Astrocyte (in vitro differentiated cells and primary cell): ENCODE measurements at regions not wholly inside any gene's neighbourhood (a gene's known extent, or its start where the extent isn't known, plus 50 kb on each side); places are given as distances from the start of the nearest gene placed in this dataset.
A peak's percentile ranks its signal among the peaks of the same experiment; 100 is the strongest.

Source experiments
- DNase-seq: peaks from one replicate; pipeline ENCODE4 v3.0.0-alpha.2; 2010; ENCODE audit warnings: low read depth
- FAIRE-seq: peaks from 2 replicates; lab custom pipeline; 2011; peaks lifted over from hg19 to GRCh38; lab: Jason Lieb, UNC
- H2AFZ ChIP-seq: 2 replicates; pipeline ENCODE4 v1.6.0; 2012; ENCODE audit warnings: low read depth, low read length, inconsistent platforms
- H3K27ac ChIP-seq: 2 replicates; pipeline ENCODE4 v1.5.1; 2011; ENCODE audit warnings: low read depth, low read length, inconsistent platforms
- H3K27me3 ChIP-seq: 2 replicates; pipeline ENCODE4 v1.6.0; 2011; ENCODE audit warnings: low read length, inconsistent platforms; ENCODE audit not compliant: insufficient read depth
- H3K36me3 ChIP-seq: 2 replicates; pipeline ENCODE4 v1.5.1; 2011; ENCODE audit warnings: low read length, inconsistent platforms; ENCODE audit not compliant: insufficient read depth
- H3K4me1 ChIP-seq: 2 replicates; pipeline ENCODE4 v1.5.1; 2011; ENCODE audit warnings: low read length, inconsistent platforms; ENCODE audit not compliant: insufficient read depth
- H3K4me2 ChIP-seq: 2 replicates; pipeline ENCODE4 v1.6.0; 2012; ENCODE audit warnings: low read length, inconsistent platforms
- H3K4me3 ChIP-seq: 2 replicates; pipeline ENCODE4 v1.5.1; 2011; ENCODE audit warnings: low read depth, mild to moderate bottlenecking, low read length, inconsistent platforms; ENCODE audit not compliant: insufficient read depth
- H3K79me2 ChIP-seq: 2 replicates; pipeline ENCODE4 v1.6.0; 2012; ENCODE audit warnings: mild to moderate bottlenecking, low read length, inconsistent platforms; ENCODE audit not compliant: insufficient read depth
- H3K9ac ChIP-seq: 2 replicates; pipeline ENCODE4 v1.6.0; 2012; ENCODE audit warnings: mild to moderate bottlenecking, low read length, inconsistent platforms
- H3K9me3 ChIP-seq: 2 replicates; pipeline ENCODE4 v1.5.1; 2012; ENCODE audit warnings: low read depth, mild to moderate bottlenecking, low read length, inconsistent platforms; ENCODE audit not compliant: insufficient read depth
- H4K20me1 ChIP-seq: 2 replicates; pipeline ENCODE4 v1.6.0; 2012; ENCODE audit warnings: low read length, inconsistent platforms; ENCODE audit not compliant: insufficient read depth
- H3K27ac Mint-ChIP-seq: one replicate; pipeline ENCODE4 v1.8.0; 2021; ENCODE audit warnings: mild to moderate bottlenecking, mixed read lengths; ENCODE audit not compliant: unreplicated experiment
- H3K27me3 Mint-ChIP-seq: one replicate; pipeline ENCODE4 v1.8.0; 2021; ENCODE audit warnings: low read depth, mixed read lengths; ENCODE audit not compliant: unreplicated experiment
- H3K36me3 Mint-ChIP-seq: one replicate; pipeline ENCODE4 v1.8.0; 2021; ENCODE audit warnings: low read depth, mixed read lengths; ENCODE audit not compliant: unreplicated experiment
- H3K4me1 Mint-ChIP-seq: one replicate; pipeline ENCODE4 v1.8.0; 2021; ENCODE audit warnings: low read depth, mixed read lengths; ENCODE audit not compliant: unreplicated experiment
- H3K4me3 Mint-ChIP-seq: one replicate; pipeline ENCODE4 v1.8.0; 2021; ENCODE audit warnings: mild to moderate bottlenecking, moderate library complexity, mixed read lengths; ENCODE audit not compliant: unreplicated experiment
- H3K9me3 Mint-ChIP-seq: one replicate; pipeline ENCODE4 v1.8.0; 2021; ENCODE audit warnings: mild to moderate bottlenecking, mixed read lengths; ENCODE audit not compliant: unreplicated experiment
- EZH2 ChIP-seq: IDR thresholded peaks from 2 replicates; pipeline ENCODE4 v1.6.1; 2012; ENCODE audit warnings: mild to moderate bottlenecking, low read length, inconsistent platforms; ENCODE audit not compliant: insufficient read depth
- TF ChIP-seq, protein P1 (sequence below): IDR thresholded peaks from 2 replicates; pipeline ENCODE4 v1.5.1; 2011; ENCODE audit warnings: low read depth, mild to moderate bottlenecking, inconsistent platforms, low read length, moderate library complexity; ENCODE audit not compliant: insufficient read depth

GRCh38 chrX:140206657-140207056 lies 241.3 kb upstream of the CXorf66 start:
- H3K9ac ChIP-seq = no peak overlapping the region
- TF ChIP-seq, protein P1, sequence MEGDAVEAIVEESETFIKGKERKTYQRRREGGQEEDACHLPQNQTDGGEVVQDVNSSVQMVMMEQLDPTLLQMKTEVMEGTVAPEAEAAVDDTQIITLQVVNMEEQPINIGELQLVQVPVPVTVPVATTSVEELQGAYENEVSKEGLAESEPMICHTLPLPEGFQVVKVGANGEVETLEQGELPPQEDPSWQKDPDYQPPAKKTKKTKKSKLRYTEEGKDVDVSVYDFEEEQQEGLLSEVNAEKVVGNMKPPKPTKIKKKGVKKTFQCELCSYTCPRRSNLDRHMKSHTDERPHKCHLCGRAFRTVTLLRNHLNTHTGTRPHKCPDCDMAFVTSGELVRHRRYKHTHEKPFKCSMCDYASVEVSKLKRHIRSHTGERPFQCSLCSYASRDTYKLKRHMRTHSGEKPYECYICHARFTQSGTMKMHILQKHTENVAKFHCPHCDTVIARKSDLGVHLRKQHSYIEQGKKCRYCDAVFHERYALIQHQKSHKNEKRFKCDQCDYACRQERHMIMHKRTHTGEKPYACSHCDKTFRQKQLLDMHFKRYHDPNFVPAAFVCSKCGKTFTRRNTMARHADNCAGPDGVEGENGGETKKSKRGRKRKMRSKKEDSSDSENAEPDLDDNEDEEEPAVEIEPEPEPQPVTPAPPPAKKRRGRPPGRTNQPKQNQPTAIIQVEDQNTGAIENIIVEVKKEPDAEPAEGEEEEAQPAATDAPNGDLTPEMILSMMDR = no peak
- TF ChIP-seq EZH2 = no peak
- no peaks in the 10 kb centered on the region for H3K9me3 Mint-ChIP-seq
- no peaks in the 10 kb centered on the region for H3K4me1 ChIP-seq
- H3K27me3 Mint-ChIP-seq = no peaks in the 10 kb centered on the region
- H4K20me1 ChIP-seq = no peaks in the 10 kb centered on the region
- H3K4me3 Mint-ChIP-seq = no peak overlapping the region
- H3K36me3 Mint-ChIP-seq = no peaks in the 10 kb centered on the region
- H3K9me3 ChIP-seq = no peaks in the 10 kb centered on the region
- no peak overlapping the region for H3K27ac ChIP-seq
- no peaks in the 10 kb centered on the region for H3K36me3 ChIP-seq
- FAIRE-seq = no peak
- H3K4me2 ChIP-seq = no peak overlapping the region
- DNase-seq = no peak
- H2AFZ ChIP-seq = no peak overlapping the region
- H3K27me3 ChIP-seq = no peaks in the 10 kb centered on the region
- H3K79me2 ChIP-seq = no peaks in the 10 kb centered on the region
- H3K4me3 ChIP-seq = no peak overlapping the region
- no peaks in the 10 kb centered on the region for H3K4me1 Mint-ChIP-seq
- no peak overlapping the region for H3K27ac Mint-ChIP-seq

- H3K36me3 ChIP-seq = no peaks in the 10 kb centered on the region
- H3K27me3 ChIP-seq = no peaks in the 10 kb centered on the region
- H3K4me2 ChIP-seq = peak overlapping the region; percentile 26
- H3K9me3 Mint-ChIP-seq = no peaks in the 10 kb centered on the region
- H3K4me3 ChIP-seq = no peak overlapping the region
- H4K20me1 ChIP-seq = no peaks in the 10 kb centered on the region
- H3K4me1 Mint-ChIP-seq = no peaks in the 10 kb centered on the region
- H3K36me3 Mint-ChIP-seq = no peaks in the 10 kb centered on the region
- no peak overlapping the region for H3K4me3 Mint-ChIP-seq
- H3K9me3 ChIP-seq = no peaks in the 10 kb centered on the region
- no peak overlapping the region for H3K27ac Mint-ChIP-seq
- H3K27ac ChIP-seq = no peak overlapping the region
- DNase-seq = peak; percentile 50
- FAIRE-seq = peak; percentile 93
- TF ChIP-seq EZH2 = no peak
- TF ChIP-seq, protein P1 = no peak
- no peaks in the 10 kb centered on the region for H3K27me3 Mint-ChIP-seq
- no peak overlapping the region for H2AFZ ChIP-seq
- H3K9ac ChIP-seq = no peak overlapping the region
- H3K79me2 ChIP-seq = no peaks in the 10 kb centered on the region
- H3K4me1 ChIP-seq = peaks cover 3% of the 10 kb centered on the region
Measured at GRCh38 chrX:140190441-140191108, 225.3 kb upstream of the CXorf66 start.

DNA sequence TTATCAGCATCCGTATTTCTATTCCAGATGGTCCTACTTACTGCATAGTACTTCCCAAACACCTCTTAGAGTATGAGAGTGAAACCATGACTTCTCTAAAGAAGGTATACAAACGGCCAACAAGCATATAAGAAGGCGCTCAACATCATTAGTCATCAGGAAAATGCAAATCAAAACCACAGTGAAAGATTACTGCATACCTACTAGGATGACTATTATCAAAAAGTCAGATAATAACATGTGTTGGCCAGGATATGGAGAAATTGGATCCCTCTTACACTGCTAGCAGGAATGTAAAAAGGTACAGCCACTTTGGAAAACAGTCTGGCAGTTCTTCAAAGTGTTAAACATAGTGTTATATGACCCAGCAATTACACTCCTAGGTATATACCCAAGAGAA lies 215.3 kb upstream of the CXorf66 start:
- H3K79me2 ChIP-seq = no peaks in the 10 kb centered on the region
- peak; percentile 95 for DNase-seq

More for the DNA sequence above, 215.3 kb upstream of the CXorf66 start:
- H3K9me3 Mint-ChIP-seq = no peaks in the 10 kb centered on the region
- no peaks in the 10 kb centered on the region for H3K27me3 Mint-ChIP-seq
- Histone ChIP-seq H3K27ac (peak overlapping the region; percentile 4), H3K4me3 (no peak overlapping the region), H3K9me3 (no peaks in the 10 kb centered on the region), H3K27me3 (no peaks in the 10 kb centered on the region), H2AFZ (no peak overlapping the region), H3K4me2 (peak overlapping the region; percentile 63), H3K36me3 (no peaks in the 10 kb centered on the region), H3K9ac (no peak overlapping the region), H4K20me1 (no peaks in the 10 kb centered on the region), H3K4me1 (peaks cover 7% of the 10 kb centered on the region)
- peak; percentile 99 for FAIRE-seq
- H3K4me1 Mint-ChIP-seq = peaks cover 4% of the 10 kb centered on the region
- H3K36me3 Mint-ChIP-seq = no peaks in the 10 kb centered on the region
- H3K27ac Mint-ChIP-seq = no peak overlapping the region
- TF ChIP-seq, protein P1 = no peak
- TF ChIP-seq EZH2 = no peak
- no peak overlapping the region for H3K4me3 Mint-ChIP-seq
